OCI-LY7 (cell line): ENCODE measurements at regions not wholly inside any gene's neighbourhood (a gene's known extent, or its start where the extent isn't known, plus 50 kb on each side); places are given as distances from the start of the nearest gene placed in this dataset.
"Not testable (repeated sequence)": the region's sequence is repeated elsewhere in the genome, so short reads cannot be mapped to it uniquely, and the experiment has no call there.

Experiments used
- BruUV-seq: library from RNA; stranded (reverse); fragments of 400-500 nt; replicated peaks from 2 replicates; lab custom pipeline; 2021; lab: Mats Ljungman, UMichigan
- CTCF ChIA-PET: fragments of 300-600 bp; sonication (Branson Sonifier 250); formaldehyde crosslinking; loops from one replicate; lab custom pipeline; 2022; ENCODE audit warnings: antibody characterized with exemption; ENCODE audit not compliant: unreplicated experiment; lab: Charles Lee
- POLR2A ChIA-PET: fragments of 300-600 bp; sonication (Branson Sonifier 250); formaldehyde crosslinking; loops from one replicate; lab custom pipeline; 2022; ENCODE audit warnings: antibody characterized with exemption; lab: Charles Lee
- DNase-seq: peaks from one replicate; pipeline ENCODE4 v3.0.0-alpha.2; 2015; ENCODE audit warnings: low spot score
- H2AFZ ChIP-seq: fragments of 200-600 bp; sonication (generic), shearing (Covaris generic); 2 replicates; pipeline ENCODE4 v1.6.1; 2014; ENCODE audit warnings: mild to moderate bottlenecking, antibody characterized with exemption, low read length, moderate library complexity
- H3K27ac ChIP-seq: fragments of 200-600 bp; sonication (generic); 2 replicates; pipeline ENCODE4 v1.5.1; 2014; ENCODE audit warnings: mixed run types, low read depth, mild to moderate bottlenecking, moderate library complexity, low read length, inconsistent platforms; ENCODE audit not compliant: poor library complexity, severe bottlenecking
- H3K36me3 ChIP-seq: fragments of 200-600 bp; sonication (generic); 2 replicates; pipeline ENCODE4 v1.6.1; 2014; ENCODE audit warnings: mild to moderate bottlenecking, antibody characterized with exemption, low read length, moderate library complexity, mixed read lengths; ENCODE audit not compliant: insufficient read depth
- H3K4me1 ChIP-seq: fragments of 200-600 bp; sonication (generic); 2 replicates; pipeline ENCODE4 v1.5.1; 2014; ENCODE audit warnings: mild to moderate bottlenecking, low read length; ENCODE audit not compliant: insufficient read depth, poor library complexity, severe bottlenecking
- H3K4me2 ChIP-seq: fragments of 200-600 bp; sonication (generic); 2 replicates; pipeline ENCODE4 v1.6.1; 2014; ENCODE audit warnings: mild to moderate bottlenecking, low read length
- H3K4me3 ChIP-seq: fragments of 200-600 bp; sonication (generic); 2 replicates; pipeline ENCODE4 v1.5.1; 2014; ENCODE audit warnings: mild to moderate bottlenecking, low read depth, low read length; ENCODE audit not compliant: poor library complexity, severe bottlenecking
- H3K79me2 ChIP-seq: fragments of 200-600 bp; sonication (generic); 2 replicates; pipeline ENCODE4 v1.6.1; 2016; ENCODE audit warnings: low read depth, mild to moderate bottlenecking, low read length, moderate library complexity, mixed read lengths; ENCODE audit not compliant: insufficient read depth
- H3K9me2 ChIP-seq: fragments of 200-600 bp; sonication (generic); 2 replicates; pipeline ENCODE4 v1.6.1; 2016; ENCODE audit warnings: mild to moderate bottlenecking, low read length, mixed read lengths; ENCODE audit not compliant: insufficient read depth
- H3K9me3 ChIP-seq: fragments of 200-600 bp; sonication (generic); 2 replicates; pipeline ENCODE4 v1.6.1; 2014; ENCODE audit warnings: mild to moderate bottlenecking, mixed run types, low read length, mixed read lengths
- H4K20me1 ChIP-seq: fragments of 200-600 bp; sonication (generic); 2 replicates; pipeline ENCODE4 v1.6.1; 2014; ENCODE audit warnings: mild to moderate bottlenecking, antibody characterized with exemption, low read length, moderate library complexity, mixed read lengths; ENCODE audit not compliant: insufficient read depth
- CTCF ChIP-seq: fragments of 200-600 bp; sonication (generic); conservative IDR thresholded peaks from 2 replicates; pipeline ENCODE4 v1.5.1; 2014; ENCODE audit warnings: mild to moderate bottlenecking, antibody characterized with exemption, low read length, moderate library complexity, mixed read lengths
- intact Hi-C: fragments of 100-400 bp; cut with micrococcal nuclease; formaldehyde crosslinking; loops from one replicate; pipeline ENCODE4 v1.10.0; 2022; ENCODE audit not compliant: unreplicated experiment

GRCh38 chrY:3060671-3061070, 125.5 kb downstream of the ZFY start:
- H4K20me1 ChIP-seq, POLR2A ChIA-PET, H3K27ac ChIP-seq, H3K4me1 ChIP-seq, intact Hi-C loops, H3K4me3 ChIP-seq, H3K4me2 ChIP-seq, H3K9me2 ChIP-seq, DNase-seq, BruUV-seq, H3K9me3 ChIP-seq, H3K79me2 ChIP-seq, CTCF ChIA-PET, H3K36me3 ChIP-seq, H2AFZ ChIP-seq: not testable (repeated sequence)
- peak; percentile 49; the same call in 1 of the 2 replicates for TF ChIP-seq CTCF

GRCh38 chrY:3088149-3088548, 153.0 kb downstream of the ZFY start:
- H3K4me2 ChIP-seq, H3K9me2 ChIP-seq, H3K27ac ChIP-seq, H3K4me3 ChIP-seq, H3K9me3 ChIP-seq, H3K4me1 ChIP-seq, intact Hi-C loops, DNase-seq, CTCF ChIA-PET, H3K79me2 ChIP-seq, H4K20me1 ChIP-seq, H3K36me3 ChIP-seq, BruUV-seq, H2AFZ ChIP-seq, POLR2A ChIA-PET: not testable (repeated sequence)

- H3K4me1 ChIP-seq, H3K9me3 ChIP-seq, H3K4me2 ChIP-seq, CTCF ChIA-PET, H4K20me1 ChIP-seq, H3K79me2 ChIP-seq, DNase-seq, intact Hi-C loops, POLR2A ChIA-PET, H3K4me3 ChIP-seq, H3K27ac ChIP-seq, H2AFZ ChIP-seq, BruUV-seq, H3K9me2 ChIP-seq, H3K36me3 ChIP-seq: not testable (repeated sequence)
Measured at GRCh38 chrY:3108674-3109073, 173.5 kb downstream of the ZFY start.

- H4K20me1 ChIP-seq, H3K9me3 ChIP-seq, DNase-seq, H3K4me3 ChIP-seq, H3K27ac ChIP-seq, H3K4me2 ChIP-seq, H3K36me3 ChIP-seq, H3K9me2 ChIP-seq, H3K79me2 ChIP-seq, BruUV-seq, POLR2A ChIA-PET, intact Hi-C loops, CTCF ChIA-PET, H3K4me1 ChIP-seq, H2AFZ ChIP-seq: not testable (repeated sequence)
Measured at GRCh38 chrY:3120234-3120633, 185.1 kb downstream of the ZFY start.

- POLR2A ChIA-PET, result interaction anchor here (0.6 kb wide), 1 partner anchor 157 kb away, joined by 3 read pairs; no protein-coding TSS in a partner anchor
- H2AFZ ChIP-seq, H3K9me2 ChIP-seq, intact Hi-C loops, H3K4me3 ChIP-seq, H3K36me3 ChIP-seq, DNase-seq, CTCF ChIA-PET, H3K27ac ChIP-seq, BruUV-seq, H4K20me1 ChIP-seq, H3K9me3 ChIP-seq, H3K4me1 ChIP-seq, H3K79me2 ChIP-seq, H3K4me2 ChIP-seq: not testable (repeated sequence)
Measured at GRCh38 chrY:3120716-3121115, 185.5 kb downstream of the ZFY start.

- CTCF ChIA-PET, result not testable (repeated sequence)
Measured at GRCh38 chrY:3123482-3123881, 188.3 kb downstream of the ZFY start.

More at GRCh38 chrY:3123482-3123881, 188.3 kb downstream of the ZFY start:
- intact Hi-C loops, H3K36me3 ChIP-seq, H3K4me3 ChIP-seq, H3K4me1 ChIP-seq, H3K27ac ChIP-seq, H2AFZ ChIP-seq, H3K79me2 ChIP-seq, H3K4me2 ChIP-seq, POLR2A ChIA-PET, H3K9me2 ChIP-seq, H4K20me1 ChIP-seq, H3K9me3 ChIP-seq, BruUV-seq: not testable (repeated sequence)
- DNase-seq, result peak; percentile 2
